Astrocyte of the spinal cord (primary cell): ENCODE measurements at regions not wholly inside any gene's neighbourhood (a gene's known extent, or its start where the extent isn't known, plus 50 kb on each side); places are given as distances from the start of the nearest gene placed in this dataset.
"Not testable (repeated sequence)": the region's sequence is repeated elsewhere in the genome, so short reads cannot be mapped to it uniquely, and the experiment has no call there.

Experiments
- DNase-seq: peaks from one replicate; pipeline ENCODE4 v3.0.0; 2011; ENCODE audit warnings: low read depth, low spot score
- H3K4me3 ChIP-seq: 2 replicates; pipeline ENCODE4 v1.5.1; 2011; ENCODE audit warnings: low read depth, mild to moderate bottlenecking, low read length, moderate library complexity
- in situ Hi-C: cut with HindIII; loops from 2 replicates; pipeline ENCODE4 v1.10.0; 2017; ENCODE audit warnings: low sequenced_read_pairs
- TF ChIP-seq, protein P1 (sequence below): IDR thresholded peaks from 2 replicates; pipeline ENCODE4 v1.5.1; 2012; ENCODE audit warnings: low read depth, mild to moderate bottlenecking, low read length, inconsistent platforms

DNA sequence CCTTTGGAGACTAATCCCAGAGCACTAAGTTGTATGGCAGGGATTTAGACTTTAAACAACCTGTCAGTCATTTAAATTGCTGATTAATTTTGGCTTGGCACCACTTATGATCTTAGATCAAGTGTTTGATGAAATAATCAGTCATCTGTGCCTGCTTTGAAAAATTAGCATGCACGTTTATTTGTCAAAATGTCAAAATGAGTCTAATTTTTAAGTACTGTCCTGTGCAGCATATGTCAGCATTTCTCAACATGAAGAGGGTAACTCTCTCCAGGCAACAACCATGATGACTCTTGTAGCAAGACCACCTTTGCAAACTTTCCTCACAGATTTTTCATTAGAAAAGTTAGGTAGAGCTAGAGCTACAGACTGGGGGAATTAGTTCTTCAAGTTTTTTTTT lies 155.7 kb upstream of the GJE1 start:
- in situ Hi-C loops, result no loop called here
- no peak for DNase-seq
- TF ChIP-seq, protein P1, sequence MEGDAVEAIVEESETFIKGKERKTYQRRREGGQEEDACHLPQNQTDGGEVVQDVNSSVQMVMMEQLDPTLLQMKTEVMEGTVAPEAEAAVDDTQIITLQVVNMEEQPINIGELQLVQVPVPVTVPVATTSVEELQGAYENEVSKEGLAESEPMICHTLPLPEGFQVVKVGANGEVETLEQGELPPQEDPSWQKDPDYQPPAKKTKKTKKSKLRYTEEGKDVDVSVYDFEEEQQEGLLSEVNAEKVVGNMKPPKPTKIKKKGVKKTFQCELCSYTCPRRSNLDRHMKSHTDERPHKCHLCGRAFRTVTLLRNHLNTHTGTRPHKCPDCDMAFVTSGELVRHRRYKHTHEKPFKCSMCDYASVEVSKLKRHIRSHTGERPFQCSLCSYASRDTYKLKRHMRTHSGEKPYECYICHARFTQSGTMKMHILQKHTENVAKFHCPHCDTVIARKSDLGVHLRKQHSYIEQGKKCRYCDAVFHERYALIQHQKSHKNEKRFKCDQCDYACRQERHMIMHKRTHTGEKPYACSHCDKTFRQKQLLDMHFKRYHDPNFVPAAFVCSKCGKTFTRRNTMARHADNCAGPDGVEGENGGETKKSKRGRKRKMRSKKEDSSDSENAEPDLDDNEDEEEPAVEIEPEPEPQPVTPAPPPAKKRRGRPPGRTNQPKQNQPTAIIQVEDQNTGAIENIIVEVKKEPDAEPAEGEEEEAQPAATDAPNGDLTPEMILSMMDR, result no peak
- H3K4me3 ChIP-seq, result no peak overlapping the region

- H3K4me3 ChIP-seq, DNase-seq, in situ Hi-C loops: not testable (repeated sequence)
Measured at GRCh38 chr6:141969768-141970415, 162.8 kb upstream of the GJE1 start.

DNA sequence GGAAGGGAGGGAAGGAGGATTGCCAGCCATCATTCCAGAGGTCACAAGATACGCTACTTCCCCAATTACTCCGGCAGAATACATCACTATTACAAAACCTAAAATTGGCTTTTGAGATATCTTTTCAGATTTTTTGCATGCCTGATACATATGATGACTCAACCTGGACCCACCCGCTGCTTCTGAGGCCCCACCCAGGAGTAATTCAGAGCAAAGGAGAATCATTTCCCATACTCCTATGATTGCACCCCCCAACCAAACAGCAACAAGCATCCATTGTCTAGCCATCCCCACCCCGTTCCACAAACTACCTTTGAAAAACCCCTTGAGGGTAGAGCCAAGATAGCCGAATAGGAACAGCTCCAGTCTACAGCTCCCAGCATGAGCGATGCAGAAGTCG lies 163.5 kb upstream of the GJE1 start:
- in situ Hi-C loops, result no loop called here
- DNase-seq, result peak; percentile 5
- TF ChIP-seq, protein P1, result no peak

GRCh38 chr6:141968632-141969031 lies 164.1 kb upstream of the GJE1 start:
- in situ Hi-C loops, result no loop called here
- no peak for DNase-seq
- TF ChIP-seq, protein P1, result no peak
- H3K4me3 ChIP-seq, result no peak overlapping the region

More for the DNA sequence above, 163.5 kb upstream of the GJE1 start:
- no peak overlapping the region for H3K4me3 ChIP-seq

GRCh38 chr6:141965016-141965545 lies 167.6 kb upstream of the GJE1 start:
- in situ Hi-C loops, result no loop called here
- no peak for DNase-seq

GRCh38 chr6:141963543-141964295 lies 169.0 kb upstream of the GJE1 start:
- in situ Hi-C loops, result no loop called here
- no peak for DNase-seq
- no peak overlapping the region for H3K4me3 ChIP-seq
- TF ChIP-seq, protein P1, result no peak

More at GRCh38 chr6:141965016-141965545, 167.6 kb upstream of the GJE1 start:
- TF ChIP-seq, protein P1, result no peak
- no peak overlapping the region for H3K4me3 ChIP-seq

DNA sequence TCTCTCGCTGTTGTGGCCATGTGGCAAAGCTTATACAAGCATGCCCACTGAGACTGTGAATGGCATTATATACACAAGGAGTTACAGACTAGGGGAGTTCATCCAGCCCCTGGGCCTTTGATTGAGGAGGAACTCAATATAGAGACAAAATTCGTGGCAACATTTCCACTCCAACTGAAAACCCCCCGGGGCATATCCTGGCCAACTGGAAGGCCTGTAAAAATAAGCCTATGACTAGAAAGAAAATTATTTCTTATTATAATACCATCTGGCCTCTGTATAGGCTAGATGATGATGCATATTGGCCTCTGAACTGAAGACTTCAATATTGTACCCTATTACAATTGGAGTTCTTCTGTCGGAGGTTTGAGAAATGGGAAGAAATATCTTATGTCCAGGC lies 175.5 kb upstream of the GJE1 start:
- in situ Hi-C loops, result no loop called here
- DNase-seq, result no peak
- no peak overlapping the region for H3K4me3 ChIP-seq
- TF ChIP-seq, protein P1, result no peak
